IPS-20b (cell line): ENCODE measurements at regions not wholly inside any gene's neighbourhood (a gene's known extent, or its start where the extent isn't known, plus 50 kb on each side); places are given as distances from the start of the nearest gene placed in this dataset.
"Not testable (repeated sequence)": the region's sequence is repeated elsewhere in the genome, so short reads cannot be mapped to it uniquely, and the experiment has no call there.

Experiments used
- H3K27ac ChIP-seq: one replicate; pipeline ENCODE4 v1.5.1; 2013; ENCODE audit warnings: low read length
- H3K27me3 ChIP-seq: 2 replicates; pipeline ENCODE4 v1.6.1; 2013; ENCODE audit warnings: mild to moderate bottlenecking, low read length, inconsistent platforms; ENCODE audit not compliant: insufficient read depth
- H3K36me3 ChIP-seq: 2 replicates; pipeline ENCODE4 v1.6.1; 2013; ENCODE audit warnings: low read depth, mild to moderate bottlenecking, inconsistent platforms, low read length, moderate library complexity; ENCODE audit not compliant: insufficient read depth
- H3K4me1 ChIP-seq: 2 replicates; pipeline ENCODE4 v1.6.1; 2013; ENCODE audit warnings: mild to moderate bottlenecking, control low read depth, inconsistent platforms, low read length, moderate library complexity; ENCODE audit not compliant: insufficient read depth
- H3K4me3 ChIP-seq: 2 replicates; pipeline ENCODE4 v1.5.1; 2013; ENCODE audit warnings: mild to moderate bottlenecking, low read length, inconsistent platforms
- H3K9ac ChIP-seq: 2 replicates; pipeline ENCODE4 v1.6.1; 2013; ENCODE audit warnings: low read depth, mild to moderate bottlenecking, inconsistent platforms, low read length, moderate library complexity
- H3K9me3 ChIP-seq: 2 replicates; pipeline ENCODE4 v1.6.1; 2013; ENCODE audit warnings: mild to moderate bottlenecking, low read depth, low read length, inconsistent platforms; ENCODE audit not compliant: insufficient read depth

GRCh38 chr5:53277491-53277890 lies 167.9 kb upstream of the MOCS2 start:
- Histone ChIP-seq H3K27ac (no peak overlapping the region), H3K4me1 (no peaks in the 10 kb centered on the region), H3K9me3 (no peaks in the 10 kb centered on the region), H3K36me3 (no peaks in the 10 kb centered on the region), H3K4me3 (no peak overlapping the region), H3K27me3 (no peaks in the 10 kb centered on the region), H3K9ac (no peak overlapping the region)

GRCh38 chr5:53287573-53287972 lies 178.0 kb upstream of the MOCS2 start:
- Histone ChIP-seq H3K36me3 (no peaks in the 10 kb centered on the region), H3K27me3 (no peaks in the 10 kb centered on the region), H3K27ac (no peak overlapping the region), H3K9ac (no peak overlapping the region), H3K4me3 (no peak overlapping the region), H3K4me1 (no peaks in the 10 kb centered on the region), H3K9me3 (no peaks in the 10 kb centered on the region; the same call in 1 of the 2 replicates)

GRCh38 chr5:53288511-53288910 lies 179.0 kb upstream of the MOCS2 start:
- H3K4me1 ChIP-seq, result no peaks in the 10 kb centered on the region
- no peak overlapping the region for H3K4me3 ChIP-seq
- H3K9ac ChIP-seq, result no peak overlapping the region
- H3K27me3 ChIP-seq, result no peaks in the 10 kb centered on the region
- H3K36me3 ChIP-seq, result no peaks in the 10 kb centered on the region
- H3K9me3 ChIP-seq, result no peaks in the 10 kb centered on the region; the same call in 1 of the 2 replicates
- H3K27ac ChIP-seq, result no peak overlapping the region

GRCh38 chr5:53291047-53291446 lies 181.5 kb upstream of the MOCS2 start:
- Histone ChIP-seq H3K27ac (no peak overlapping the region), H3K27me3 (no peaks in the 10 kb centered on the region), H3K9ac (no peak overlapping the region), H3K9me3 (no peaks in the 10 kb centered on the region; the same call in 1 of the 2 replicates), H3K36me3 (no peaks in the 10 kb centered on the region), H3K4me1 (no peaks in the 10 kb centered on the region), H3K4me3 (no peak overlapping the region)

- no peak overlapping the region for H3K4me3 ChIP-seq
- no peak overlapping the region for H3K9ac ChIP-seq
- H3K27ac ChIP-seq, result no peak overlapping the region
- H3K4me1 ChIP-seq, result no peaks in the 10 kb centered on the region
- no peaks in the 10 kb centered on the region for H3K27me3 ChIP-seq
- no peaks in the 10 kb centered on the region; the same call in 1 of the 2 replicates for H3K9me3 ChIP-seq
- H3K36me3 ChIP-seq, result no peaks in the 10 kb centered on the region
Measured at GRCh38 chr5:53291528-53291927, 182.0 kb upstream of the MOCS2 start.

- Histone ChIP-seq H3K9ac (no peak overlapping the region), H3K4me1 (no peaks in the 10 kb centered on the region), H3K9me3 (no peaks in the 10 kb centered on the region), H3K36me3 (no peaks in the 10 kb centered on the region), H3K27ac (no peak overlapping the region), H3K27me3 (no peaks in the 10 kb centered on the region), H3K4me3 (no peak overlapping the region)
Measured at GRCh38 chr5:53298841-53299240, 181.6 kb upstream of the FST start.

GRCh38 chr5:53302529-53302928 lies 177.9 kb upstream of the FST start:
- Histone ChIP-seq H3K9ac (no peak overlapping the region), H3K9me3 (no peaks in the 10 kb centered on the region), H3K27me3 (no peaks in the 10 kb centered on the region), H3K36me3 (no peaks in the 10 kb centered on the region), H3K27ac (no peak overlapping the region), H3K4me3 (no peak overlapping the region), H3K4me1 (no peaks in the 10 kb centered on the region)

- Histone ChIP-seq H3K27ac (no peak overlapping the region), H3K9ac (no peak overlapping the region), H3K27me3 (no peaks in the 10 kb centered on the region), H3K4me1 (no peaks in the 10 kb centered on the region), H3K9me3 (no peaks in the 10 kb centered on the region), H3K36me3 (no peaks in the 10 kb centered on the region), H3K4me3 (no peak overlapping the region)
Measured at GRCh38 chr5:53303105-53303504, 177.3 kb upstream of the FST start.

GRCh38 chr5:53305316-53305715 lies 175.1 kb upstream of the FST start:
- H3K4me1 ChIP-seq, H3K27me3 ChIP-seq, H3K9me3 ChIP-seq, H3K9ac ChIP-seq, H3K27ac ChIP-seq, H3K4me3 ChIP-seq, H3K36me3 ChIP-seq: not testable (repeated sequence)

GRCh38 chr5:53309653-53310052 lies 170.8 kb upstream of the FST start:
- H3K4me3 ChIP-seq, result no peak overlapping the region
- H3K9ac ChIP-seq, result no peak overlapping the region
- H3K9me3 ChIP-seq, result no peaks in the 10 kb centered on the region
- H3K4me1 ChIP-seq, result no peaks in the 10 kb centered on the region
- H3K27me3 ChIP-seq, result no peaks in the 10 kb centered on the region
- no peak overlapping the region for H3K27ac ChIP-seq
- no peaks in the 10 kb centered on the region for H3K36me3 ChIP-seq

- no peak overlapping the region for H3K4me3 ChIP-seq
- no peaks in the 10 kb centered on the region for H3K36me3 ChIP-seq
- H3K27ac ChIP-seq, result no peak overlapping the region
- no peaks in the 10 kb centered on the region for H3K4me1 ChIP-seq
- no peaks in the 10 kb centered on the region for H3K27me3 ChIP-seq
- H3K9ac ChIP-seq, result no peak overlapping the region
- peaks cover 7% of the 10 kb centered on the region; the same call in 1 of the 2 replicates for H3K9me3 ChIP-seq
Measured at GRCh38 chr5:53311681-53312080, 168.7 kb upstream of the FST start.

GRCh38 chr5:53313145-53313544 lies 167.3 kb upstream of the FST start:
- Histone ChIP-seq H3K27ac (no peak overlapping the region), H3K27me3 (no peaks in the 10 kb centered on the region), H3K9ac (no peak overlapping the region), H3K9me3 (peaks cover 7% of the 10 kb centered on the region; the same call in 1 of the 2 replicates), H3K4me3 (no peak overlapping the region), H3K36me3 (no peaks in the 10 kb centered on the region), H3K4me1 (no peaks in the 10 kb centered on the region)

- no peaks in the 10 kb centered on the region for H3K36me3 ChIP-seq
- no peak overlapping the region for H3K4me3 ChIP-seq
- H3K27ac ChIP-seq, result no peak overlapping the region
- H3K4me1 ChIP-seq, result no peaks in the 10 kb centered on the region
- peaks cover 7% of the 10 kb centered on the region; the same call in 1 of the 2 replicates for H3K9me3 ChIP-seq
- H3K9ac ChIP-seq, result no peak overlapping the region
- H3K27me3 ChIP-seq, result no peaks in the 10 kb centered on the region
Measured at GRCh38 chr5:53318303-53318702, 162.1 kb upstream of the FST start.
